HL-60 (cell line): ENCODE measurements at regions not wholly inside any gene's neighbourhood (a gene's known extent, or its start where the extent isn't known, plus 50 kb on each side); places are given as distances from the start of the nearest gene placed in this dataset.

Source experiments
- DNase-seq, 2 experiments: peaks; one replicate each; pipeline ENCODE4 v3.0.0-alpha.2; 2010 to 2020; ENCODE audit warnings: low read depth in 1 of 2, low spot score in 1 of 2
- H3K27ac ChIP-seq: fragments of 250-450 bp; sonication (Bioruptor Pico); replicated peaks from 2 replicates; pipeline ENCODE4 v1.5.1; 2020; ENCODE audit warnings: mild to moderate bottlenecking, moderate library complexity
- H3K27me3 ChIP-seq: fragments of 250-450 bp; sonication (Bioruptor Pico); 2 replicates; pipeline ENCODE4 v1.5.1; 2021; ENCODE audit warnings: mild to moderate bottlenecking, moderate library complexity; ENCODE audit not compliant: insufficient read depth, poor library complexity, severe bottlenecking
- H3K4me3 ChIP-seq: replicated peaks from 2 replicates; pipeline ENCODE4 v1.5.1; 2011; ENCODE audit warnings: mild to moderate bottlenecking, control low read depth, low read length; ENCODE audit not compliant: insufficient read depth
- GABPA ChIP-seq: IDR thresholded peaks from 2 replicates; pipeline ENCODE4 v1.6.1; 2012; ENCODE audit warnings: low read depth
- POLR2AphosphoS5 ChIP-seq: IDR thresholded peaks from 2 replicates; pipeline ENCODE4 v1.6.1; 2012; ENCODE audit warnings: low read depth
- REST ChIP-seq: IDR thresholded peaks from 2 replicates; pipeline ENCODE4 v1.6.1; 2012; ENCODE audit warnings: low read depth; ENCODE audit not compliant: insufficient replicate concordance
- SPI1 ChIP-seq: IDR thresholded peaks from 2 replicates; pipeline ENCODE4 v1.6.1; 2012; ENCODE audit warnings: low read depth, mild to moderate bottlenecking, borderline replicate concordance
- TF ChIP-seq, protein P1 (sequence below): IDR thresholded peaks from one replicate; pipeline ENCODE4 v1.5.1; 2011; ENCODE audit warnings: low read length, control low read depth, inconsistent platforms; ENCODE audit not compliant: insufficient read depth

DNA sequence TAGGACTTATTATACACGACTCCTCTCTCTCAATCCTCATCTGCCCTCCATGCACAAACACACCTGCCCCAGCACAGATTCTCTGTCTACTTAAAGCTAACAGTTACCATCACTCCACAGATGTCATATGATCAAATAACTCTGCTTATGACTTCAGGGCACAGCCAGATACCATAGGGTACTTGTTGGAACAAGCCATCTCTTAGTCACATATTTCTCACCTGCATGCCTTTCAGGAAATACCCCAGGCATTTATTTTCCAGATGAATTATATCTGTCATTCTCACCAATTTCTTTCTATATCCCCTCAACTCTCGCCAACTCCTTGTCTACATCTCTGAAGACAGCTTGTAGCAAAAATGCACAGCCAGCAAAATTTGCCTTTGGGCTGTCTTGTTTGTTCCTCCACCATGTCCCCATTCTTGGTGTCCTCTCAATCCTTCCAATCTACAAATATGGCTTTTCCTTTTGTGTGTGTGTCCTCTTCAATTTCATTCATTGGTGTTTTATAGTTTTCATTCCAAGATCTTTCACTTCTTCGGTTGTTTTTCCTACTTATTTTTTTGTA, 353.9 kb upstream of the CAMK1G start:
- Histone ChIP-seq H3K27me3 (no peaks in the 10 kb centered on the region), H3K4me3 (no peak overlapping the region), H3K27ac (no peak overlapping the region)
- no peak for DNase-seq
- TF ChIP-seq GABPA (no peak), REST (no peak), SPI1 (no peak), POLR2AphosphoS5 (no peak)
- TF ChIP-seq, protein P1, sequence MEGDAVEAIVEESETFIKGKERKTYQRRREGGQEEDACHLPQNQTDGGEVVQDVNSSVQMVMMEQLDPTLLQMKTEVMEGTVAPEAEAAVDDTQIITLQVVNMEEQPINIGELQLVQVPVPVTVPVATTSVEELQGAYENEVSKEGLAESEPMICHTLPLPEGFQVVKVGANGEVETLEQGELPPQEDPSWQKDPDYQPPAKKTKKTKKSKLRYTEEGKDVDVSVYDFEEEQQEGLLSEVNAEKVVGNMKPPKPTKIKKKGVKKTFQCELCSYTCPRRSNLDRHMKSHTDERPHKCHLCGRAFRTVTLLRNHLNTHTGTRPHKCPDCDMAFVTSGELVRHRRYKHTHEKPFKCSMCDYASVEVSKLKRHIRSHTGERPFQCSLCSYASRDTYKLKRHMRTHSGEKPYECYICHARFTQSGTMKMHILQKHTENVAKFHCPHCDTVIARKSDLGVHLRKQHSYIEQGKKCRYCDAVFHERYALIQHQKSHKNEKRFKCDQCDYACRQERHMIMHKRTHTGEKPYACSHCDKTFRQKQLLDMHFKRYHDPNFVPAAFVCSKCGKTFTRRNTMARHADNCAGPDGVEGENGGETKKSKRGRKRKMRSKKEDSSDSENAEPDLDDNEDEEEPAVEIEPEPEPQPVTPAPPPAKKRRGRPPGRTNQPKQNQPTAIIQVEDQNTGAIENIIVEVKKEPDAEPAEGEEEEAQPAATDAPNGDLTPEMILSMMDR = no peak

DNA sequence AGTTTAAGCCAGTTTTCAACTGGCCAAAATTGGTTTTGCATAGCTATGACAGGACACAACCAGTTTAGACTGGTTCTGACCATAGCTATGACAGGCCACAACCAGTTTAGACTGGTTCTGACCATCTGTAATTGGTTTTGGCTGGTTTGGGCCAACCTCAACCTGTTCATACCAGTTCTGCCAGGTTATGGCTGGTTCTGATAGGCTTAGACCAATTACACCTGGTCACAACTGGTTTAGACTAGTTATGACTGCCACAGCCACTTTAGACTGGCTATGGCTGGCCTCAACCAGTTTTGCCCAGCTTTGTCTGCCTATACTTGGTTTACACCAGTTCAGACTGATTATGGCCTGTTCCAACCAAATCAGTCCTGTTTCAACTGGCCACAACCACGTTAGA, 353.2 kb upstream of the CAMK1G start:
- DNase-seq = no peak
- Histone ChIP-seq H3K27ac (no peak overlapping the region), H3K27me3 (no peaks in the 10 kb centered on the region), H3K4me3 (no peak overlapping the region)
- TF ChIP-seq, protein P1 = no peak
- TF ChIP-seq SPI1 (no peak), POLR2AphosphoS5 (no peak), GABPA (no peak), REST (no peak)

GRCh38 chr1:209231476-209232156, 351.9 kb upstream of the CAMK1G start:
- TF ChIP-seq REST (no peak), GABPA (no peak), POLR2AphosphoS5 (no peak), SPI1 (no peak)
- TF ChIP-seq, protein P1 = no peak
- Histone ChIP-seq H3K27ac (no peak overlapping the region), H3K27me3 (no peaks in the 10 kb centered on the region), H3K4me3 (no peak overlapping the region)
- DNase-seq = no peak
